ENCODE measurements at regions not wholly inside any gene's neighbourhood (a gene's known extent, or its start where the extent isn't known, plus 50 kb on each side); places are given as distances from the start of the nearest gene placed in this dataset.
"Not testable (repeated sequence)": the region's sequence is repeated elsewhere in the genome, so short reads cannot be mapped to it uniquely, and the experiment has no call there.

- Histone ChIP-seq H3K27me3 (ENCODE audit: low read depth) (no peaks in the 10 kb centered on the region), H3K4me3 (no peak overlapping the region), H3K9me3 (no peaks in the 10 kb centered on the region), H3K27ac (no peak overlapping the region), H3K36me3 (no peaks in the 10 kb centered on the region), H3K4me1 (no peaks in the 10 kb centered on the region)
- intact Hi-C loops (cut with DNase I), result no loop called here
- TF ChIP-seq, protein P1, sequence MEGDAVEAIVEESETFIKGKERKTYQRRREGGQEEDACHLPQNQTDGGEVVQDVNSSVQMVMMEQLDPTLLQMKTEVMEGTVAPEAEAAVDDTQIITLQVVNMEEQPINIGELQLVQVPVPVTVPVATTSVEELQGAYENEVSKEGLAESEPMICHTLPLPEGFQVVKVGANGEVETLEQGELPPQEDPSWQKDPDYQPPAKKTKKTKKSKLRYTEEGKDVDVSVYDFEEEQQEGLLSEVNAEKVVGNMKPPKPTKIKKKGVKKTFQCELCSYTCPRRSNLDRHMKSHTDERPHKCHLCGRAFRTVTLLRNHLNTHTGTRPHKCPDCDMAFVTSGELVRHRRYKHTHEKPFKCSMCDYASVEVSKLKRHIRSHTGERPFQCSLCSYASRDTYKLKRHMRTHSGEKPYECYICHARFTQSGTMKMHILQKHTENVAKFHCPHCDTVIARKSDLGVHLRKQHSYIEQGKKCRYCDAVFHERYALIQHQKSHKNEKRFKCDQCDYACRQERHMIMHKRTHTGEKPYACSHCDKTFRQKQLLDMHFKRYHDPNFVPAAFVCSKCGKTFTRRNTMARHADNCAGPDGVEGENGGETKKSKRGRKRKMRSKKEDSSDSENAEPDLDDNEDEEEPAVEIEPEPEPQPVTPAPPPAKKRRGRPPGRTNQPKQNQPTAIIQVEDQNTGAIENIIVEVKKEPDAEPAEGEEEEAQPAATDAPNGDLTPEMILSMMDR (IDR thresholded peaks at IDR 0.05), result no peak
- no peak for DNase-seq
- no peak for ATAC-seq
These were observed 217.7 kb downstream of the CRLF2 start for GRCh38 chrX:994780-995179.

DNA sequence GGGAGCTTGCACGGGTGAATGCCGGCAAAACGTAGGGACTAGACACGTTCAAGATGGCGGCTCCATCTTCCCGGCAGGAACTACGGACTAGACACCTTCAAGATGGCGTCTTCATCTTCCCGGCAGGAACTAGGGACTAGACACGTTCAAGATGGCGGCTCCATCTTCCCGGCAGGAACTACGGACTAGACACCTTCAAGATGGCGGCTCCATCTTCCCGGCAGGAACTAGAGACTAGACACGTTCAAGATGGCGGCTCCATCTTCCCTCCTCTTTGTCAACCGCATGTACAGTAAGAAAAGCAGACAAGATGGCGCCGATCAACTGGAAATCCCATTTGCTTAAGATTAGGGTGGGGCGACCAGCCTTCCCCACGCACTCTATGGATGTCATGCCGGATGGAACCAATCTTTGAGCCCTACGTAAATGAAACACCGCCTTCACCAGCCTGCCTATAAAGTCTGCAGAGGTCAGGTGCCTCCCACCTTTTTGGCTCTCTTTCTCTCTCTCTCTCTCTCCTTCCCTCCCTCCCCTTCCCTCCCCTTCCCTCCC lies 222.4 kb downstream of the CRLF2 start:
- H3K36me3 ChIP-seq, result no peaks in the 10 kb centered on the region
- TF ChIP-seq, protein P1 (IDR thresholded peaks at IDR 0.05), result no peak
- ATAC-seq (peak; percentile 48 to 97), DNase-seq (no peak)
- intact Hi-C loops (cut with DNase I), result no loop called here
- H3K4me3 ChIP-seq, result no peak overlapping the region
- no peaks in the 10 kb centered on the region for H3K27me3 ChIP-seq (ENCODE audit: low read depth)
- no peak overlapping the region for H3K27ac ChIP-seq
- H3K4me1 ChIP-seq, result no peaks in the 10 kb centered on the region
- H3K9me3 ChIP-seq, result no peaks in the 10 kb centered on the region

DNA sequence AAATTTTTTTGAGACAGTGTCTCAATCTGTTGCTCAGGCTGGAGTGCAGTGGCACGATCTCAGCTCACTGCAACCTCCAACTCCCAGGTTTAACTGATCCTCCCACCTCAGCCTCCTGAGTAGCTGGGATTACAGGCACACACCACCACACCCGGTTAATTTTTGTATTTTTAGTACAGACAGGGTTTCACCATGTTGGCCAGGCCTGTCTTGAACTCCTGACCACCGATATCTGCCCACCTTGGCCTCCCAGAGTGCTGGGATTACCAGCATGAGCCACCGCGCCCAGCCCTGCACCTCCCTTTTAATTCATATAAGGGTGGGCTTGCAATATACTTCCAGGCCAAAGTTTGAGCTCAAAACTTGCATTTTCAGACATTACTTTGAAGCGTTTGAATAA lies 223.9 kb downstream of the CRLF2 start:
- intact Hi-C loops (cut with DNase I); DNase-seq; H3K4me3 ChIP-seq: not testable (repeated sequence)

DNA sequence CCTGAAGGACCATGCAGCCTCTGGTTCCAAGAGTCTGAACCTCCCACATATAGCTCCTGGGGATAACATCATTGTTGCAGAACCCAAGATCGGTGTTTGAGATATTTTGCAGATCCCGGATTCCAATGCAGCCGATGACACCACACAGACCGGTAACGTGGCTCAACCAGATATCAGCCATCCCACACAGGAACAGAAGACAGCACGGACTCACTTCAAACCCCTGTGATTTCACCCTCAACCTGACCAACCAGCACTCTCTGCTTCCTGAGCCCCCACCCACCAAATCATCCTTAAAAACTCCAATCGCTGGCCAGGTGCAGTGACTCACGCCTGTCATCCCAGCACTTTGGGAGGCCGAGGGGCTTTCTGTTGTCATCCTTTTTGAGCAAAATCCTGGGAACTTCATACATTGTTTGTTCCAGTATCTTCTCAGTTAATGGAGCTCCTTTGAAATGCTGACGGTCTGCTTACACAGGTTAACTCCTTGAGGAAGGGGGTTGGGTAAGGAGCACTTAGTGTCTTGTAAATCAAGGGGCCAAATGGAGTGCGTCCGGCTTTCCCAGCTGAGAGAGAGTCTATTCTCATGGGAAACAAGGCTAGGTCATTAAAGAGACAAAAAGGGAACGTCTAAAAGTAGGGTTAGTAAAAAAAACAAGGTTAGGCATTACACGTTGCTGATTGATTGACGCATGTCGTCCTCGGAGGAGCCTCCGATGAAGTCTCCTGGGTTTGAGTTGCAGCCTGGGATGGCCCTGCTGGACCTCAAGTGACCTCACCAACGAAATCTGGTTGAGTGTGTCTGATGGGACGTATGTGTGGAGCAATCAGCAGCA lies 230.4 kb downstream of the CRLF2 start:
- no peaks in the 10 kb centered on the region for H3K36me3 ChIP-seq
- no peaks in the 10 kb centered on the region for H3K9me3 ChIP-seq
- DNase-seq, result no peak
- H3K27me3 ChIP-seq (ENCODE audit: low read depth), result no peaks in the 10 kb centered on the region
- H3K27ac ChIP-seq, result no peak overlapping the region
- intact Hi-C loops (cut with DNase I), result no loop called here
- no peak overlapping the region for H3K4me3 ChIP-seq
- H3K4me1 ChIP-seq, result no peaks in the 10 kb centered on the region
- TF ChIP-seq, protein P1 (IDR thresholded peaks at IDR 0.05), result no peak
- ATAC-seq, result no peak

More for the DNA sequence above, 223.9 kb downstream of the CRLF2 start:
- not testable (repeated sequence) for H3K27me3 ChIP-seq (ENCODE audit: low read depth); H3K9me3 ChIP-seq; H3K4me1 ChIP-seq; H3K36me3 ChIP-seq; ATAC-seq; H3K27ac ChIP-seq

DNA sequence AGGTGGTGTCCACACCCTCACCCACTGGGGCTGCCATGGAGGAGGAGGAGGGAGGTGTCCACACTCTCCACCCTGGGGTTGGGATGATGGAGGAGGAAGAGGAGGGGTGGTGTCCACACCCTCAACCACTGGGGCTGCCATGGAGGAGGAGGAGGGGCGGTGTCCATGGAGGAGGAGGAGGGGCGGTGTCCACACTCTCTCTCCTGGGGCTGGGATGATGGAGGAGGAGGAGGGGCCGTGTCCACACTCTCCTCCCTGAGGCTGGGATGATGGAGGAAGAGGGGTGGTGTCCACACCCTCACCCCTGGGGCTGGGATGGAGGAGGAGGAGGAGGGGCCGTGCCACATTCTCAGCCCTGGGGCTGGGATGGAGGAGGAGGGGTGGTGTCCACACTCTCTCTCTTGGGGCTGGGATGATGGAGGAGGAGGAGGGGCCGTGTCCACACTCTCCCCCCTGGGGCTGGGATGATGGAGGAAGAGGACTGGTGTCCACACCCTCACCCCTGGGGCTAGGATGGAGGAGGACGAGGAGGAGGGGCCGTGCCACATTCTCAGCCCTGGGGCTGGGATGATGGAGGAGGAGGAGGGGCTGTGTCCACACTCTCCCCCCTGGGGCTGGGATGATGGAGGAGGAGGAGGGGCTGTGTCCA lies 231.7 kb downstream of the CRLF2 start:
- intact Hi-C loops (cut with DNase I), result no loop called here

DNA sequence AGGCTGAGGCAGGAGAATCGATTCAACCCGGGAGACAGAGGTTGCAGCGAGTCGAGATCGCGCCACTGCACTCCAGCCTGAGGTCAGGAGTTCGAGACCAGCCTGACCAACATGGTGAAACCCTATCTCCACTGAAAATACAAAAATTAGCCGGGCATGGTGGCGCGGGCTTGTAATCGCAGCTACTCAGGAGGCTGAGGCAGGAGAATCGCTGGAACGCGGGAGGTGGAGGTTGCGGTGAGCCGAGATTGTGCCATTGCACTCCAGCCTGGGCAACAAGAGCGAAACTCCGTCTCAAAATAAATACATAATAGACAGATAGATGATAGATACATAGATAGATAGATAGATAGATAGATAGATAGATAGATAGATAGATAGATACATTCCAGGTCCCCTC lies 233.3 kb downstream of the CRLF2 start:
- H3K4me1 ChIP-seq; ATAC-seq; H3K9me3 ChIP-seq; H3K4me3 ChIP-seq; H3K36me3 ChIP-seq; DNase-seq; intact Hi-C loops (cut with DNase I); H3K27ac ChIP-seq; H3K27me3 ChIP-seq (ENCODE audit: low read depth): not testable (repeated sequence)

More for the DNA sequence above, 231.7 kb downstream of the CRLF2 start:
- DNase-seq (no peak), ATAC-seq (no peak)
- H3K27me3 ChIP-seq (ENCODE audit: low read depth), result no peaks in the 10 kb centered on the region
- H3K9me3 ChIP-seq, result no peaks in the 10 kb centered on the region
- H3K27ac ChIP-seq, result no peak overlapping the region
- no peak overlapping the region for H3K4me3 ChIP-seq
- TF ChIP-seq, protein P1 (IDR thresholded peaks at IDR 0.05), result no peak
- H3K4me1 ChIP-seq, result no peaks in the 10 kb centered on the region
- no peaks in the 10 kb centered on the region for H3K36me3 ChIP-seq
